Neutrophil (primary cell): ENCODE measurements at regions not wholly inside any gene's neighbourhood (a gene's known extent, or its start where the extent isn't known, plus 50 kb on each side); places are given as distances from the start of the nearest gene placed in this dataset.

Source experiments
- H3K27ac ChIP-seq: fragments of 200-600 bp; sonication (generic); 2 replicates; pipeline ENCODE4 v1.5.1; 2016; ENCODE audit warnings: mild to moderate bottlenecking, moderate library complexity
- H3K27me3 ChIP-seq: fragments of 200-600 bp; sonication (generic); 2 replicates; pipeline ENCODE4 v1.6.0; 2016; ENCODE audit warnings: mild to moderate bottlenecking
- H3K36me3 ChIP-seq: fragments of 200-600 bp; sonication (generic); 2 replicates; pipeline ENCODE4 v1.5.1; 2017
- H3K4me1 ChIP-seq, 2 experiments: fragments of 200-600 bp in 1 of 2; sonication (generic) in 1 of 2; 1 replicate in 1 of 2; 2 replicates in 1 of 2; pipeline versions ENCODE4 v1.5.1 to v1.6.1; 2013 to 2016; ENCODE audit warnings: low read depth in 1 of 2, low read length in 1 of 2, mild to moderate bottlenecking in 1 of 2, moderate library complexity in 1 of 2; ENCODE audit not compliant: control insufficient read depth in 1 of 2, insufficient read depth in 1 of 2
- H3K4me3 ChIP-seq, 2 experiments: fragments of 200-600 bp in 1 of 2; sonication (generic) in 1 of 2; 1 replicate in 1 of 2; 2 replicates in 1 of 2; pipeline ENCODE4 v1.5.1; 2013 to 2016; ENCODE audit warnings: low read depth in 1 of 2, low read length in 1 of 2, mild to moderate bottlenecking in 1 of 2, moderate library complexity in 1 of 2
- H3K9me3 ChIP-seq: fragments of 200-600 bp; sonication (generic); 2 replicates; pipeline ENCODE4 v1.5.1; 2016
- CTCF ChIP-seq: fragments of 200-600 bp; sonication (generic); IDR thresholded peaks from 2 replicates; pipeline ENCODE4 v1.5.1; 2016; ENCODE audit warnings: antibody characterized with exemption

- Histone ChIP-seq H3K36me3 (no peaks in the 10 kb centered on the region), H3K27ac (no peak overlapping the region), H3K4me3 (no peak overlapping the region), H3K4me1 (no peaks in the 10 kb centered on the region), H3K27me3 (no peaks in the 10 kb centered on the region), H3K9me3 (no peaks in the 10 kb centered on the region)
- TF ChIP-seq CTCF = no peak
Measured at GRCh38 chr7:18413447-18413846, 82.1 kb upstream of the HDAC9 start.

DNA sequence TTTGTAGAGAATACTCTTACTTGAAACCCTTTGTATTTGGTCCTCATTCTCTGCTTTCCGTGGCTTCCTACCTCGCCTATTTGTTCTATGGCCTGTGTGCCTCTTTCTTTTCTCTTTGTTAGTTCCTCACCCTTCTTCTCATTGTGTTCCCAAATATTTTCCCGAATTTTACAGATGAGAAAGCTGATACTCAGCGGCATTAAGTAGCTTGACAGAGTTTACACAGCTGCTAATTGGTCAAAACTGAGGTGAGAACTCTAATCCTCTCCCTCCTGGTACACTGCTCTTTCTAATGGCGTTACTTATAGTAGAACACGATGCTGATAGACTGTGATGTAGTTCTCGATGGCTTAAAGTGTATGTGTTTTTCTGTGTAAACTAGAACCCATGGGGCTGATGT is 80.7 kb upstream of the HDAC9 start:
- Histone ChIP-seq H3K9me3 (no peaks in the 10 kb centered on the region), H3K4me1 (no peaks in the 10 kb centered on the region), H3K4me3 (no peak overlapping the region), H3K36me3 (no peaks in the 10 kb centered on the region), H3K27me3 (no peaks in the 10 kb centered on the region), H3K27ac (no peak overlapping the region)
- no peak for TF ChIP-seq CTCF

- Histone ChIP-seq H3K27me3 (no peaks in the 10 kb centered on the region), H3K36me3 (no peaks in the 10 kb centered on the region), H3K4me3 (no peak overlapping the region), H3K4me1 (no peaks in the 10 kb centered on the region), H3K27ac (no peak overlapping the region), H3K9me3 (no peaks in the 10 kb centered on the region)
- no peak for TF ChIP-seq CTCF
Measured at GRCh38 chr7:18416988-18417387, 78.6 kb upstream of the HDAC9 start.

DNA sequence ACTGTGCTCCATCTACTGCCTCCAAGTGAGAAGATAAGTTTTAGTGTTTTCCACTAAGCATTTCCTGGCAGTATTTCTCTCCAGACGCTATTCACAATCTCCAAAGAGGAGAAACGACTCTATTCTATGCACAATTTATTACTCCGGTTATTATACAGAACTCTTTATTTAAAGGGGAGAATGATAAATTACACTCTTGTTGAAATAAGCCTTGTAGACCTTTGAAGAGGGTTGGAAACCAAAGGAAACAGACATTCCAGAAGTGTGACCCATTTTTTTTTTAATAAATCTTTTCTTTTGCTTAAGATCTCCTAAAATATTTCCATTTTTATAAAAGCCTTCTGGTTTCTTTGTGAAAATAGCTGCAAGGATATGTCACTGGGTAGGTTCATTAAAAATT is 76.1 kb upstream of the HDAC9 start:
- H3K36me3 ChIP-seq = no peaks in the 10 kb centered on the region
- H3K27me3 ChIP-seq = no peaks in the 10 kb centered on the region
- H3K4me3 ChIP-seq = no peak overlapping the region
- TF ChIP-seq CTCF = no peak
- no peaks in the 10 kb centered on the region for H3K9me3 ChIP-seq
- no peak overlapping the region for H3K27ac ChIP-seq
- no peaks in the 10 kb centered on the region for H3K4me1 ChIP-seq

DNA sequence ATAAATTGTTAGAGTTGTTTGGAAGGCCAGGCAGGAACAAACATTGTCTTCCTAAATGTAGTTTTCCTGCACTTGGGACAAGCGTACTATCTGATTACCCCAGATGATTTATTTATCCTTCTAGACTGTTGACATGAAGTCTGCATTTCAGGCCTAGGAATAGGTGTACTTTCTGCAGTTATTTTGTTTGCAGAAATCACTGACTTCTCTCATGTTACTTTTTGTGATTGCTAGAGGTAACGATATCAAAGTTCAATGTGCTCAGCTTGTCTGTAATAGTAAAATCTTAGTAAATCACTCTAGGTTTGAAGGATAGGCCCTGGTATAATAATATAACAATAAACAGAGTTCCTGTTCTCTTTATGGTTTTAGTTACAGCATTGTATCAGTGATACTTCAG is 75.4 kb upstream of the HDAC9 start:
- H3K27ac ChIP-seq = no peak overlapping the region
- H3K9me3 ChIP-seq = no peaks in the 10 kb centered on the region
- no peaks in the 10 kb centered on the region for H3K36me3 ChIP-seq
- H3K4me3 ChIP-seq = no peak overlapping the region
- TF ChIP-seq CTCF = no peak
- H3K4me1 ChIP-seq = no peaks in the 10 kb centered on the region
- H3K27me3 ChIP-seq = no peaks in the 10 kb centered on the region

DNA sequence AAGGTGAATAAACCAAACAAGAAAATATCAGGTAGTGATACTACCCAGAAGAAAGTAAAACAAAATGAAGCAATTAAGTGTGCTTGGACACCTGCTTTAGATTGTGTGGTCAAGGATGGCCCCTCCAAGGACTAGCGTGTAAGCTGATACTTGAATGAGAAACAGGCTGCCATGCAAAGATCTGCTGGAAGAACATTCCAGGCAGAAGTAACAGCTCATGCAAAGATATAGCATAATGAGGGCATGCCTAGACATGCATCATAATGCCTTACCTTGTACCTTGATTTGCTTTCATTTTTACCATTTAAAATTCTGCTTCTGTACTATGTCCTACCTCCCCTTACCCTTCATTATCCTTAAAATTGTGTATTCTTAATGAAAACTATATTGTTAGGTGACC is 74.8 kb upstream of the HDAC9 start:
- no peak overlapping the region for H3K4me3 ChIP-seq
- no peaks in the 10 kb centered on the region for H3K27me3 ChIP-seq
- no peak overlapping the region for H3K27ac ChIP-seq
- H3K9me3 ChIP-seq = no peaks in the 10 kb centered on the region
- no peak for TF ChIP-seq CTCF
- H3K4me1 ChIP-seq = no peaks in the 10 kb centered on the region
- no peaks in the 10 kb centered on the region for H3K36me3 ChIP-seq
